Stimulated activated CD8-positive, alpha-beta memory T cell treated with anti-CD3 and anti-CD28 coated beads, Interleukin-4, amount 100 ng/mL, for 24 hours (primary cell): ENCODE measurements at regions not wholly inside any gene's neighbourhood (a gene's known extent, or its start where the extent isn't known, plus 50 kb on each side); places are given as distances from the start of the nearest gene placed in this dataset.

Experiments
- DNase-seq: peaks from one replicate; pipeline ENCODE4 v3.0.0-alpha.2; 2020; ENCODE audit warnings: low read depth

DNA sequence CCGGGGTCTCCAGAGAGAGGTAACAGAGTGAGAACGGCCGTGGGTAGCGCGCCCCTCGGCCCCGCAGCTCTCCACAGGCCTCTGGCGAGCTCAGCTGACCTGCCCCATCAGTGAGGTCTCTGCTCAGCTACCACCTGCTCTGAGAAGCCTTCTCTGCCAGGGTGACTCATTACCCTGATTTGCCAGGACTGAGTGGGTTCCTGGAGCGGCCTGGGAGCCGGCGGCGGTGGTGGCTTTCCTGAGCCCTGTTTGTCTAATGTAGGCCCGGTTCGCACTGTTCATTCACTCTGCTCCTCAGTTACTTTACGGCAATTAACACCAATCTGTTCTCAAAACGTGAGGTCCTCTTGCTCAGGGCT is 351.0 kb upstream of the B3GAT1 start:
- DNase-seq, result no peak

- no peak for DNase-seq
Observed at GRCh38 chr11:134762248-134763029, 350.4 kb upstream of the B3GAT1 start.

DNA sequence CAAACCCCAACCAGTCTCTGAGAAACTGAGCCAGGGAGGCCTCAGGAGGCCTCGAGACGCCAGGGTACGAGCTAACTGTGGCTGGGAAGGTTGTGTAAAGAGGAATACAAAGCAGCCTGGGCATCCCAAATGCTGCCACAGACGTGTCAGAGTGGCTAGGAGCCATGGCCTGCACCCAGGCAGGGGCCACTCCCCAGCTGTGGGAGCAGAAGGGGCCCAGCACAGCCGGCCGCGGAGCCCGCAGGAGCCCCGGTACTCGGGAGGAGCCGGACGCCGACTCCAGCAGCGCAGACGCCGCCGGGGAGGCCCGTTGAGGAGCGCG is 349.8 kb upstream of the B3GAT1 start:
- no peak for DNase-seq

DNA sequence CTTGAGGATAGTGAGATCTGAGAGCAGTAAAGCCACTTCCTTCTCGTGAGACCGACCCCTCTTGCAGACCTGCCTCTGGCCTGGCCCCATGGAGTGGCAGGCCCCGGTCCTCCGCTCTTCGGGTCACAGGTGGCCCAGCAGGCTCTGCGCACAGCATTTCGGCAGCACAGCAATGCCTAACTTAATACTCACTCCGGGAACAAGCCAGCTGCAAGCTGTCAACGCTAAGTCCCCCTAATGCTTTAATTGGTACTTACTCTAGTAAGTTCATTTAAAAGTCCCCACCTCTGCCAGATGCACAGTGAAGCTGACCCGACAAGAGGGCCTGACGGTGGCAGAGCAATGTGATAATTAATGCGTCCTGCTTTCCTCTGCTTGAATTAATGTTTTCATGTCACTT is 349.3 kb upstream of the B3GAT1 start:
- DNase-seq, result no peak

DNA sequence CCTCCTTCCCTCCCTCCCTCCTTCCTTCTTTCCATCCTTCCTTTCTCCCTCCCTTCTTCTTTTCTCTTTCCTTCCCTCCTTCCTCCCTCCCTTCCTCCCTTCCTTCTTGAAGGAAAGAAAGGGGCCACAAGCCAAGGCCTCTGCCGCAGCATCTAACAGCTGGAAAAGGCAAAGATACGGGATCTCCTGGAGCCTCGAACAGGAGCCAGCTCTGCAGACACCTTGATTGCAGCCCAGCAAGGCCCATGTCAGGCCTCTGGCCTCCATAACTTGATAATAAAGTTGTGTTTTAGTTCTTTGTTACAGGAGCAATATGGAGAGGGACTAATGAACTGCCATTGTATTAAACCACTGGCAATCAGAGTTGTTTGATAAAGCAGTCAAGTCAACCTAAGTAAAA is 348.9 kb upstream of the B3GAT1 start:
- DNase-seq, result no peak

DNA sequence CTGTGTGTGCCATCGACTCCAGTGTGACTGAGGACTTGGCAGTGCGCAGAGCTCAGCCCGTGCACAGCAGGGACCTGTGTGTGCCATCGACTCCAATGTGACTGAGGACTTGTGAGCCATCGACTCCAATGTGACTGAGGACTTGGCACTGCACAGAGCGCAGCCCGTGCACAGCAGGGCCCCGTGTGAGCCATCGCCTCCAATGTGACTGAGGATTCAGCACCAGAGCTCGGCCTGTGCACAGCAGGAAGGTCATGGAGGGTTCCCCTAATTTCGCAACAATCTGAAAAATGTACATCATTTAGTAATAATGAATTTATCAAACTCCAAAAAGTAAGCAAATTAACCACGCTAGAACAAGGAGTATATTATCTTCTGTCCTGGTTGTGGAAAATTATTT is 348.3 kb upstream of the B3GAT1 start:
- no peak for DNase-seq

- DNase-seq, result no peak
Observed at GRCh38 chr11:134759855-134760254, 347.8 kb upstream of the B3GAT1 start.

DNA sequence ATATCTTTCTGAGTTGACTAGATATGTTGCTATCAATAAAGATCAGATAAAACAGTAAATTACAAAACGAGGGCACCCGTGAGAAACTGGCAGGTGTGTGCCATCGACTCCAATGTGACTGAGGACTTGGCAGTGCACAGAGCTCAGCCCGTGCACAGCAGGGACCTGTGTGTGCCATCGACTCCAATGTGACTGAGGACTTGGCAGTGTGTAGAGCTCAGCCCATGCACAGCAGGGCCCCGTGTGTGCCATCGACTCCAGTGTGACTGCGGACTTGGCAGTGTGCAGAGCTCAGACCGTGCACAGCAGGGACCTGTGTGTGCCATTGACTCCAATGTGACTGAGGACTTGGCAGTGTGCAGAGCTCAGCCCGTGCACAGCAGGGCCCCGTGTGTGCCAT is 347.2 kb upstream of the B3GAT1 start:
- DNase-seq, result no peak

GRCh38 chr11:134758342-134758931 is 346.4 kb upstream of the B3GAT1 start:
- DNase-seq, result no peak

GRCh38 chr11:134757633-134758032 is 345.6 kb upstream of the B3GAT1 start:
- DNase-seq, result no peak

DNA sequence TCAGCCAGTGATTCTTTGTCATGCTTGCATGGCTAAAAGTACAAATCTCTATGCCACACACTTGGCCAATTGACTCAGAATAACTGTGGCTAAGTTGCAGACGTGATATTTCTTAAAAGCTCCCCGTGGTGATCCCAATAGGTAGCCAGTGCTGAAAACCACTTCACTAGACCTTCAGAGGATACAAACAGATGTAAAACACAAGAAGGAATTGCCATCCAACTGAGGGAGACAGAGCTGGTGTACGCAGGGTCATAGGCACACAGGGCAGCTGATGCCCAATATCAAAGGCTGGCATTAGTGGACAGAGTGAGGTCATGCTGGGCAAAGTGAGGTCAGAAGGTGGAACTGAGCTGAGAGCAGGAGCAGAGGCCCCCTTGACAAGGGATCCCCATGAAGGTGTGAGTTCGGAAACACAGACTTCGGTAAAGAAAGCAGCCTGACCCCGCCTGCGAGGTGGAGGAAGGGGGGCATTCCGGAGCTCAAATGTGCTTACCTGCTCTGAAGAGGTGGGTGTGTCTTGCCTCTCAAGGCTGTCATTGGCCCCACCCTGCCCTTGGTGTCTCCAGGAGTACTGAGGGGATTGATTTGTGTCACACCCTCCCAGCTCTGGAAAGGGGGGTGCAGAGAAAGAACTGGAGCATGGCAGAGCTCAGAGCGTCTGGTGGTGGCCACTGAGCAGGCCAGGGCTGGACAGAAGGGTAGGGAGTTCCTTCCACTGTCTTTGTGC is 344.9 kb upstream of the B3GAT1 start:
- DNase-seq, result no peak

DNA sequence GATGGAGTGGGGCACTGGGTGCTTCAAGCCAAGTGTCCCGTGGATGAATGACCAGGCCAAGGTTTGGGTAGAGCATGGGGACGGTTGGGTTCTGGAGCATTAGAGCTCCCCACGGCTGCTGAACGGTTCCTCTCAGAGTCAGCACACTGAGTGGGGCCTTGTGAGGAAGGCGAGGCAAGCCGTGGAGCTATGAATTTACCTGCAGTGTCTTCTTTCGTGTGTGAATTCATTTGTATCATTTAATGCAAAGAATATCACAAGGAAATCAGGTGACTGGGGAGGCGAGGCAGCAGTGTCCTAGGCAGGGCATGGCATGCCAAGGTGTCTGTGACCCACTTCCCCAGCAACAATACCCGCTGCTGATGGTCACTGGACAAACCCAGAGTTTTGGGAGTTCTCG is 343.5 kb upstream of the B3GAT1 start:
- no peak for DNase-seq

GRCh38 chr11:134754521-134755198 is 342.6 kb upstream of the B3GAT1 start:
- DNase-seq, result no peak

DNA sequence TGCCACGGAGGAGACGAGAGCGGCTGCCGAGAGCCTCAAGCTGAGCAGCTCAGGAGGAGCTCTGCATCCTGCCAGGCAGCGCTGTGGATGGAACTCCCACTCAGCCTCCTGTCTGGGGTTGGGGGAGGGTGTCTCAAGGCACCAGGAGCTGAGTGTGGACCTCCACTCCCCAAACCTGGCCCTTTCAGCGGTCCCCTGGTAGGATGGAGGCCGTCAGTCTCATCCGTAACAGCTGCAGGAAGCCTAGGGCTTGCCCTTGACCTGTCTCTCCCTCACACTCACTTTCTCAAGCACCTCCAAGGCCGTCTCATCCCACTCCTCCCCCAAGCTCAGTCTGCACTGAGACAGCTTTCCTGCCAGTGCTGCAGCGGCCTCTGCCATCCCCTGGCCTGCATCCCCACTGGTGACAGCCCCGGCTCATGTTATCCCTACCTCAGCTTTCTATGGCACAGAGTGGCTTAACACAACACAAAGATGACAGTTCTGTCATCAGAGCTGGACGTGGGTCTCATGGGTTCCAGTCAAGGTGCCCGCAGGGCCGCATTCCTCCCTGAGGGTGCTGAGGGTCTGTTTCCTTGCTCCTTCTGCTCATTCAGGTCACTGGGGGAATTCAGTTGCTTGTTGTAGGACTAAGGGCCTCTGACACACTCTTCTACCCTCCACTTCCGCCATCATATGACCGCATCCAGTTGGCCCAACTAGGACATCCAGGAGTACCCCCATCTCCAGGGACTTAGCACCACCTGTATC is 341.9 kb upstream of the B3GAT1 start:
- no peak for DNase-seq

- DNase-seq, result no peak
Observed at GRCh38 chr11:134752964-134753770, 341.1 kb upstream of the B3GAT1 start.

- DNase-seq, result no peak
Observed at GRCh38 chr11:134752526-134752925, 340.5 kb upstream of the B3GAT1 start.

DNA sequence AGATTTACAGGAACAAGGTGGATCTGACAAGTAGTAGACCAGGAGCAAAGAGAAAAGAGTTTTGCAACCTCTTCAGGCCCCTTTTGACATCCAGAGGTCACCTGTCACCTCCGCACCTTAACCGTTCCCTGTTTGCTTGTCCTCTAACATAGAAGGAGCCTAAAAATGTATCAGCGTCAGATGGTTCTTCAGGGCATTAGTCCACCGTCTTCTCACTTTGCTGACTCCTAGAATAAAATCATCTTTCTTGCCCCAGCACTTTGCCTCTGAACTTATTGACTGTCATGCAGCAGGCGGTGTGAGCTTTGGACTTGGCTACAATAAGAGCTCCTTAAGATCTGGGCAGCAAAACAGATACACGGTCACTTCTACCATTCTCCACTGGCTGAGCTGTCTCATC is 339.7 kb upstream of the B3GAT1 start:
- no peak for DNase-seq

DNA sequence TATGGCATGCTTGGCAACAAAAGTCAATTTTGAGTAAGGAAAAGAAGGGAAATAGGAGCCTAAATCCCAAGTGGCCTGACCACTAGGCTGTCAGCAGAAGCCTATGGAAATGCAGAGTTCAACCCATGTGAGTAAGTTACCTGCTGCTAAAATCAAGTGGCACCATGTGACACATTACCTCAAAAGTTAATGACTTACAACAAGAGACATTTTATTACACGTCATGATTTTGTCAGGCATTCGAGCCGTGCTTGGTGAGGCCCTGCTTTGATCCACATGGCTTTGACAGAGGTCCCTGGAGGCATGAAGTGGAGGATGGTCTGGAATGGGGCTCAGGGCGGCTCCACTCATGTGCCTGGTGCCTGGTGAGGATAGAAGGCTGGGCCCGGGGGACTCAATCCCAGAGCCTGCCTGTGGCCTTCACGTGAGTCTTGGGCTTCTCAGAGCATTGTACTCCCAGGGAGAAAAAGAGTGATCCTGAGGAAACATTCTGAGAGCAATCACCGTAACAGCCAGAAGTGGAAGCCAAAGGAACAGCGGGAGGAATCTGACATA is 339.1 kb upstream of the B3GAT1 start:
- DNase-seq, result no peak

- no peak for DNase-seq
Observed at GRCh38 chr11:134750619-134751018, 338.6 kb upstream of the B3GAT1 start.

- no peak for DNase-seq
Observed at GRCh38 chr11:134749040-134749839, 337.2 kb upstream of the B3GAT1 start.
